NCI-H1417 treated with DMSO at 0.1 percent for 48 hours (cell line): ENCODE measurements at regions not wholly inside any gene's neighbourhood (a gene's known extent, or its start where the extent isn't known, plus 50 kb on each side); places are given as distances from the start of the nearest gene placed in this dataset.
"Not testable (repeated sequence)": the region's sequence is repeated elsewhere in the genome, so short reads cannot be mapped to it uniquely, and the experiment has no call there.

Experiments used
- DNase-seq: peaks from one replicate; lab custom pipeline; 2025; lab: John Stamatoyannopoulos, UW

DNA sequence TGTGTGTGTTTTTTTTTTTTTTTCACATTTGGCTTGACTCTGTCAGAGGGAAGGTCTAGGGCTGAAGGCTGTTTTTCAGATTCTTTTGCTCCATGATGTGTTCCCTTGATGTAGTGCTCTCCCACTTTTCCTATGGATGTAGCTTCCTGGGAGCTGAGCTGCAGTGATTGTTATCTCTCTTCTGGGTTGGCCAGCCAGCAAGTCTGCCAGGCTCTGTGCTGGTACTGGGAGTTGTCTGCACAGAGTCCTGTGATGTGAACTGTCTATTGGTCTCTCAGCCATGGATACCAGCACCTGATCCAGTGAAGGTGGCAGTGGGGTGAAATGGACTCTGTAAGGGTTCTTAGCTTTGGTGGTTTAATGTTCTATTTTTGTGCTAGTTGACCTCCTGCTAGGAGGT is 377.4 kb upstream of the MAN1A1 start:
- not testable (repeated sequence) for DNase-seq

DNA sequence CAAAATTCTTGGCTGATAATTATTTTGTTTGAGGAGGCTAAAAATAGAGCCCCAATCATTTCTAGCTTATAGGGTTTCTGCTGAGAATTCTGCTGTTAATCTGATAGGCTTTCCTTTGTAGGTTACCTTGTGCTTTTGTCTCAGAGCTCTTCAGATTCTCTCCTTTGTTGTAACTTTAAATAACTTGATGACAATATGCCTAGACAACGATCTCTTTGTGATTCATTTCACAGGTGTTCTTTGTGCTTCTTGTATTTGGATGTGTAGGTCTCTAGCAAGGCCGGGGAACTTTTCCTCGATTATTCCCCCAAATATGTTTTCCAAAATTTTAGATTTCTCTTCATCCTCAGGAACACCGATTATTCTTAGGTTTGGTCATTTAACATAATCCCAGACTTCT is 376.5 kb upstream of the MAN1A1 start:
- no peak for DNase-seq

DNA sequence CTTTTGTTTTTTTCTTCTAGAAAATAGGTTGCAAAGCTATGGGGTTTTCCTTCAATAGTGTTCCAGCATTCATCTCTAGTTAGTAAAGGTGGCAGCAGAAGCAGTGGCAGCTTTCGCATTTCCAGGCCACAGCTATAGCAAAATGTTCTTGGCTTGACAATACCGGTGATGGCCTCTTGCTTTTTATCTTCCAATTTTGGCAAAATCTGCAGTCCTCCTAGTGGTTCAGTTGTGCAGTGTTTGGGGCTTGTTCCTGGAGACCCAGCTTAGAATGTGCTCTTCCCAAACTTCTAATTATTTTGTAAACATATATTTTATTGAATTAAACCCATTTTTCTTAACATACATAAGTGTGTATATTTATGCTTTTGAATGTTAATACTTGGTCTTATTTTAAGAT is 370.6 kb upstream of the MAN1A1 start:
- no peak for DNase-seq

DNA sequence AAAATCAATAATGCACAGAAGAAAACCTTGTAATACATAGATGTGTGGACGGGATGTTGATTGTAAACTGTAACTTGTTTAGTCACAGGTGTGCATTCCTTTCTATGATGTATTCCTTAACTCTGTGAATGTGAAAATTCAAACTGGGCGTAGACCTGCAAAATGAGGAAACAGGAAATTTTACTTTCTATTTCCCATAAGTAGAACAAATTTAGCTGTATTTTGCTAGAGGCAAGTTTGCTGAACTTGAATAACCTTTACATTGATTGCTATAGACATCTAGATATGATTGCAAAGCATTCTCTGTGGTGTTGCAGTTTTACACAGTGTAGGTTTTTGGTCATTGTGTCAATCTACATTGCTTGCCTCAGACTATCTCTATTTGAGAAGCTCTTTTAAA is 368.4 kb upstream of the MAN1A1 start:
- no peak for DNase-seq

DNA sequence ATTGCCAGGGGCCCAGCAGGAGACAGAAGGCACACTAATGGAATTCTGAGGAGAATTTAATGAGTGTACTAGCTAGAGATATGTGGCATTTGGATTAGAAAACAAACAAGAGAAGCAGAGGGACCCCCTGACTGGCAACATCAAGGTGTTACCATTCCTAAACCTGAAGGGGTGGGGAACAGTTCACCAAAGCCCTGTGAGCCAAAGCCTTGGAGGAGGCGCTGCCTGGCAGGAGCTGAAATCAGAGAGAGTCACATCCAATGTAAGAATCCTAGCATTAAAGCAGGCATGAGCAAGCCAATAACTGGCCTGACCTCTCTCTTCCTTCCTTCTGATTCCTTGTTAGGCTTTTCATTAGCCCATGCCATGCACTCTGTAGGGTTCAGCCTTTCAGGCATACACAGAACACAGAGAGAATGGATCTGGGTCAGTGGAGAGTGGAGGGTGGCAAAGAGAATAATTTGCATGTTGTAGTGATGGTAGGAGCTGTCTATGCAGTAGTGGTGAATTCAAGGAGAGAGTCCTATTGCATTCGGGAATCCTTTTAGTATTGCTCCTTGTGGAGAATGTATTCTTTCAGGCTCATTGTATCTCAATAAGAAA is 367.2 kb upstream of the MAN1A1 start:
- no peak for DNase-seq

DNA sequence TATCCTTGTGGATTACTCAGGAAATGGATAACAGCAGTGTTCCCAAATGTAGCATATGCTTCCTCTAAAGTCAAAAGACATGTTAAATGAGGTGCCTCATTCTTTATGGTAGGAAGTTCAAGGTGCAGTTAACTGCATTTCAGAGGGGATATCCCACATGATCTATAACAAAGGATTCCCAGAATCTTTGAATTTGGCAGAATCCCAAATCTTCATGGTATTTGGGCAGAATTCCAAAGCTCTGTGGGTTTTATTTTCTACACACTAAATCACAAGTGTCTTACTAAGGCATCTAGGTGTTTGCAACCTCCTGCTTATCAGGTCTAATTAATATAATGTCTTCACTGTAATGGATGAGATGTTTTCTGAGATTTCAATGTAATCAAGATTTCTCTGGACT is 364.3 kb upstream of the MAN1A1 start:
- no peak for DNase-seq

DNA sequence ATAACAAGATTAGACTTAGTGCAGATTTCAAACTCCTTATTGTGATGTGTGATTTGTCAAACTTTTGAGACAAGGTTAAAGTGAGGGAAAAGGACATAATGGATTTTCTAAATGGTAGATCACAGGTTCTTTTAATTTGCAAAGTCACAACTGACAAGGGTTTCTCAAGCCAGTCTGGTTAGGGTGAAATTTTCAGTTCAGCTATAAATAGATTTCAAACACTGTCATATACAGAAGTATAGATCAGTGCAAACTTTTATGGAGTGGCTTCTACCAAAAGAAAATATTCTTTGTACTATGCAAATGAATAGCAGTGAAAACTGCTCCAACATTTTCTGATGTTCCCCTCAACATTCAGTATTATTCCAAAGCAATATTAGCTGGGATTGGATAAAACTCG is 337.1 kb upstream of the MAN1A1 start:
- no peak for DNase-seq

DNA sequence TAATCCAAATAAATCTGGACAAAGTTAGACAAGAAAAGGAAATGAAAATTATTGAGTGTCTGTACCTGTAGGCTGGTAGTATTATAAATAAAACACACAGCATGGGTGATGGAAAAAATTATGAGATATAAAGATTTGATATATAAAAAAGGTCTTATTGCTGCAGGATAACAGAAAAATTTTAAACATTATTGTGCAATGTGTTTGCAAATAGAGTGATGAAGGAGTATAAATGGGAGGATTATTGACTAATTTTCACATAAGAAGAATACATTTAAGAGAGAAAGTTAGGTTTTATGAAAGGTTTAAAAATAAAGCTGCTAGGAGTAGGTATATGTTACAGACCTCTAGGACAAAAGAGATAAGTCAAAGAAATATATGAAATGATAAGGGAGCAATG is 336.7 kb upstream of the MAN1A1 start:
- no peak for DNase-seq

DNA sequence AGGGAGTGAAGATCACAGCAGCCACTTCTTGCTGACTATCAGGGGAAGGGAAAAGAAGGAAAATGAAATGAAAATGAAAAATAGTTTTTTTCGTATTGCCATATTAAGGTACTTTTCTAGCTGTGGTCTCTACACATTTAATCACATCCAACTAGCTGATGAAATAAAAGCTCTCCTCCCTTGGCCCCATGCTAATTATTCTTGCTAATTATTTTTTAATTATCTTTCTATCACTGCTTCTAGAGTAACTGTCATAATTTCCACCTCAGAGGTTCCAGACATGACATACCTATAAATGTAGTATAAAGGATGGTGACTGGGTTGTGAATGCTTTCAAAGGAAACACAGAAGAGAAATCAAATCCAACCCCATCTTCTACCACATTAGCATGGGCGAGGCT is 334.1 kb upstream of the MAN1A1 start:
- no peak for DNase-seq

DNA sequence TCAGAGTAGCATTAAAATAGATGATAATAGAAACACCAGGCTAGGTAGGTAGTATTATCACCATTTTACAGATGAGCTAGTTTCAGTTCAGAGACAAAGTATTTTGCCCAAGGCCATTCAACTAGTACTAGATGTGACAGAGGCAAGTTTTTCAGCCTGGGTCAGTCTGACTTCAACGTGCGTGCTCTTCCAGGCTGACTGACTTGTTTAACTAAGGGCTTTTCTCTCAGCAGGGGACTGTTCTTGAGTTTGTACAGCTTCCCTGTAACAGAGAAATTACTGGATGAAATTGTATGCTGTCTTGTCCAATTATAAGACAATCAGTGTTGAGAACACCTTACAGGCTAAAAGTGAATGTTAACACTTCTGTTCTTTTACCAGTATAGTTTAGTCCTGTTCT is 333.5 kb upstream of the MAN1A1 start:
- DNase-seq, result peak; percentile 42

DNA sequence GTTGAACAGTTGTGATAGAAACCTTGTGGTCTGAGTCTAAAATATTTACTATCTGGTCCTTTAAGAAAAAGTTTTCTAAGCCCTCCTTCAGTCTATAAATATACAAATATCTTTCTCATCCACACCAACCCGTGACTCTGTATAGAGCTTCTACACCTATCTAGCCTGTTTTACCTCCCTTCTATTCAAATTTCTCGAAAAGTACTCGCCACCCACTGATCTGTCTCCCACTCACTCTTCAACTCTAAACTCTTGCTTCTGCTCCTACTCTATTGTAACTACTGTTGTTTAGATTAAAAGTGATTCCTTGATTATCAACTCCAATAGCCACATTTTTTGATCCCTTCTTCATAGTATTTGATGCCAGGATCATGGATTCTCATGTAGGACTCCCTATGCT is 329.4 kb upstream of the MAN1A1 start:
- no peak for DNase-seq

DNA sequence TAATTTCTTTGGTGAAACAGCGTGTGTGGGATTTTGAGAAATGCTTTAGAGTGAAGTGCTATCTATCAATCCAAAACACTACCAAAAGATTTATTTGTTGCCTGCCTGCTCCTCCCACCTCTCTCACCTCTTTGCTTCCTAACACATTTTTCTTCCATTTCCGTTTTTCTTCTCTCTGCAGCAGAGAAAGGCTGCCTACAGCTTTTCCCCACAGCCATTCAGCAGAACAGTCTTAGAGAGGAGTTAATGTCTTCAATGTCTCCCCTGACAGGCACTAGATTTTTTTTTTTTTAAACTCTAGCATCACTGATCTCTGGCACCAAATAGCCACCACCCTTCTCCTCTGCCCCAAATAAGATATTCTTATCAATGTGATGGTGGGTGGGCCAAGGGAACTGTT is 327.8 kb upstream of the MAN1A1 start:
- no peak for DNase-seq

DNA sequence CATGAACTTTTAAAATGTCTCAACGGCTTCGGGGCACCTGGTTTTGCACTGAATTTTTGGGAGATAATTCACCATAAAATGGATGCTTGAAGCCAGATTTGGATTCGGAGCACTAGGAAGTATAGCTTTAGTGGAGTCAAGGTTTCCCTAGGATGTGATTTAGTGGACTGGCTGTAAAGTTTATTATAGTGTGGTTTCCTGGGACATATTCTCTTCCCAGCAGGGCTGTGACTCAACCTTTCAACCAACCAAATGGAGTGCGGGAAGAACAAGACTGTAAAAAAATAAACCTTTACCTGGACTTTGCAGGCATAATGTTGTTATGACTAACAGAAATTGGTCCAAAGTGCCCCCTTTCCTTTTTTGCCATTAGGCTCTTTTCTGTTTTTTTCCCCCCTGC is 327.4 kb upstream of the MAN1A1 start:
- no peak for DNase-seq

DNA sequence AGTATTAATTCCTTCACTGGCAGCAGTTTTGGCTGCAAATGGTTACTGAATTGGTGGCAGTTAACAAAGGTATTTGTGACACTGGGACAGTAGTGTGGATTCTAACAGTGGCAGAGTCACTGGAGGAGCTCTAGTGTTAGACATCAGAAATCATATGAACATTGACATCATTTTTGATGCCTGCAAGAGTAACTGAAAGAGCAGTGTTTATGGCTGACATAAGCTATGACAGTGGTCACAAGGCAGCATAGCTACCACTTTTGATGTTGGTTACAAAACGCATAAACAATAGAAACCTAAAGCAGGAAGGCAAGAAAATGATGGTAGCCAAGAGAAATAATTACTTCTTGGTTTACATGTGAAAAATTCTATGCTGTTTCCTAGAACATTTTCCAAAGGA is 326.7 kb upstream of the MAN1A1 start:
- DNase-seq, result no peak

DNA sequence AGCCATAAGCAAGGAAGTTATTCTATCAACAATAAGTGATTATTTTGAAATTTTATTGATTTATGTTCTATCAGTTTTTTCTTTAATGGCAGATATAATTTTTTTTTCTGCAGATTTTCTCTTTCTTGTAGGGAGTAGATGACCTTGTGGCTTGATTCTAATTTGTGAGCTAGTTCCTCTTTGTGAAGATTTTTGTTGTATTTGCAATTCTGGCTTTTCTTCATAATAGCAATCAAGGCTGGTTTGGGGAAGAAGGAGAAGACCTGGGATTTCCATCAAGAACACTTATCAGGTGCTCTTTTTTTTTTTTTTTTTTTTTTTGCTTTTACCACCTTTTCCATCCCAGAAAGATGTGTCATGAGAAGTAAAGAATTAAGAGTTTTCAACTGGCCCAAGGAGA is 324.2 kb upstream of the MAN1A1 start:
- no peak for DNase-seq

DNA sequence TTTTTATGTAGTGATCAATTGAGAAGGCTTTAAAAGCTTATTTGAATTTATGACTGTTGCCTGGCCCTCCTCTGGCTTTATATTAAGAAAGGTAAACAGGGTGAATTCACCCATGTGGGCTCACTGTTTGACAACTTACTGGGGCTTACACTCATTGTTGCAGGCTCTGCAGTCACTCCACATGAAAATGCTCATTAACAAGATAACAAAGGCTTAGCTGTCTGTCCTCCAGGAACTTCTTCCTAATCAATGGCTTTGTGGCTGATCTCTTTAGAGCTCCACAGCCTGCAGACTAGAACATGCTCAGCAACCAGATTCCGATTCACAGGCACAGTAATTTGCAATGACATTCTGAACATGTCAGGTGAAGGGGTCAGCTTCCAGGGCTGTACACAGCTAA is 323.2 kb upstream of the MAN1A1 start:
- DNase-seq, result no peak

DNA sequence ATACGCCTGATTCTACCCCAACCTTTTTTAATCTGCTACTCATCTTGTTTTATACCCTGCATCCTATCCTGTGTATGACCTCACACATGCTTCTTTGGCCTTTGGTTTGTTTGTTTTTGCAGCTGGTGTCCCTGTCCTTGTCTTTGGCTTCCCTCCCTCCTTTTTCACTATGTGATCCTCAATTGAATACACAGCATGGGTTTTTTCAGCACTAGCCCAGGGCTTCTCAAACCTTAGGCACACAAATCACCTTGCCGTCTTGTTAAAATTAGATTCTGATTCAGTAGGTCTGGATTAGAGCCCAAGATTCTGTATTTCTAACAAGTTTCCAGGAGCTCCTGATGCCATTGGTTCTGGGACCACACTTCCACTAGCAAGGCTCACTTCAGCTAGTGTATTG is 321.5 kb upstream of the MAN1A1 start:
- no peak for DNase-seq

DNA sequence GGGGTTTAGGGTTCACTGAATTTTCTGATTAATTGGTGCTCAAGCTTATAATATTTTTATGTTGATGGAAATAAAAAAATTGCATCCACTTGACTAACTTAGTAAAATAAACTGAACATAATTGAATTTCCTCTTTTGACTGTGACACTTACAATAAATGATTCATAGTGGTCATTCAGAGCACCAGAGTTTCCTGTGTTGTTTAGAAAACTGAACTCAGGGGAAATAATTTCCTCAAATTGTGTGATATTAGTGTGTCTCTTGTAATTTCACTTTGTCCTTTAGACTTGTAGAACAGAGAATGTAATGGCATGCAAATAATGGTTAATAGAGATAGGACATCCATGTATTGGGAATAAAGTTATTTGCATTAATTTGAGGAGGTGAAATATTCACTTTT is 319.7 kb upstream of the MAN1A1 start:
- DNase-seq, result no peak

DNA sequence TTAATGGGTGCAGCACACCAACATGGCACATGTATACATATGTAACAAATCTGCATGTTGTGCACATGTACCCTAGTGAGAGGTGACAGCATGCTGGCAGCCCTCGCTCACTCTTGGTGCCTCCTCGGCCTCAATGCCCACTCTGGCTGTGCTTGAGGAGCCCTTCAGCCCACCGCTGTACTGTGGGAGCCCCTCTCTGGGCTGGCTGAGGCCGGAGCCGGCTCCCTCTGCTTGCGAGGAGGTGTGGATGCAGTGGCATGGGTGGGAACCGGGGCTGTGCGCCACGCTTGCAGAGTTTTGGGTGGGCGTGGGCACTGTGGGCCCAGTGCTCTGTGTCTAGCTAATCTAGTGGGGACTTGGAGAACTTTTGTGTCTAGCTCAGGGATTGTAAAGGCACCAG is 315.9 kb upstream of the MAN1A1 start:
- DNase-seq, result not testable (repeated sequence)

DNA sequence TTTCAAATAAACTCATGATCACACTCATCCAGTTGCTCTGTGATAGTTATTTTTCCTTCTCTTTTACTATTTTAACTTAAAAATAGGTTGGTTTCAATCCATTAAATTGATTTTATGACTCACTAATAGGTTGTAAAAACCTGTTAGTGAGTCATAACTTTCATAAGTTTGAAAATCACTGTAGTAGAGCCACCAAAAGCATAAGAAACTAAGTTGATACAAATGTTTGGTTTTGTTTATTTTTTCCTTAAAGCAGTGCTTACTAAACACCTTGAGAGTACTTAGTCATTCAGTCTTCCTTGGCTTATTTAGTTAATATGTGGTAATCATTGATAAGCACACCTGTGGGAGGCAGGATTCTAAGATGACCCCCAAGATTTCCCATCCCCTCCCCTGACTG is 312.1 kb upstream of the MAN1A1 start:
- no peak for DNase-seq

DNA sequence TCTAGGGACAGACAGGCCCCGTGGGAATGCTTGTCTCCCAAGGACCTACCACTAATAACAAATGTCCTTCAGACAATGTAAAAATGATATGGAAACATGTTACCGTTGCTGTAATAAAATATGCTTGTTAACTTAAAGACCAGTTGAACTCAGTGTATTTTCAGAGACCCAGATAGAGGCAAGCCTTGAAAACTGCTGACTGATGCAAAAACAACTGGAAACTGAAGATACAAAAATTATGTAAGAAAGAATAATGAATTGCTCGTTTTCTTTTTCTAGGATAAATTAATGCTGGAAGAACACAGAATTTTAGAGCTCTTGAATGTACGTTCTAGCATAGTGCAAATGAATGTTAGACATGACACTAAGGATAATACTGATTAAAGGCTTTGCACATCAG is 311.5 kb upstream of the MAN1A1 start:
- DNase-seq, result no peak

DNA sequence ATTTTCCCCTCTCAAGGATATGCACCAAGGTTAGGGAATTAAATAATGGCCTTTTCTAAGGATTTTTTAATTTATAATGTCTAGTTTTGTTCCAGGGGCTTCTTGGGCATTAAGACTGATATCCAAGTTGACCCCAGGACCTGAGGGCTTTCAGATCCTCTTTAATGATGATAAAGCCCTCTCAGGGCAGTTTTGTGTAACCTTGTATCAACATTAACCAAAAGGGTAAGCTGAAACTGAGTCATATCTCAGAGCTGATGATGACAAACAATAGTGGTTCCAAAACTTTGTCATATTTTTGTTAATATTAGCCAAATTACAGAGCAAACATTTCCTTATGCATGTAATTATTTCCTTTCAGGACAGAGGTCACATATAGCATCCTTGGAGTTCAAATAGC is 309.4 kb upstream of the MAN1A1 start:
- DNase-seq, result no peak

DNA sequence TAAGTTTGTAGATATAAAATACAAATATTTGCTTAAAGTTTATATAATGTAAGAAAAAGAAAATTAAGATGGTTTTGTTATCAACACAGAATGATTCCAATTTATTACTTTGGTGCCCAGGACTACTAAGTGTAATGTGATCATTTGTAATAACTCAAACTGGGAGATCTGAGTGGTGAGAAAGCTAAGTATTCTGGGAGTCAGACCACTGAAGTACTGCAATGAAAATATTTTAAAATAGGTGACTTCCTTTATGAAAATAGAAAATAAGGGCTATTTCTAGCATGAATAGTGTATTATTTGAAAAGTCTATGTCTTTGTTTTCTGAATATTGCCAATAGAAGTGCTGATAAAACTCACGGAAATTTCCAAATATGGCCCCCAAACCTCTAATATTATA is 305.6 kb upstream of the MAN1A1 start:
- no peak for DNase-seq

DNA sequence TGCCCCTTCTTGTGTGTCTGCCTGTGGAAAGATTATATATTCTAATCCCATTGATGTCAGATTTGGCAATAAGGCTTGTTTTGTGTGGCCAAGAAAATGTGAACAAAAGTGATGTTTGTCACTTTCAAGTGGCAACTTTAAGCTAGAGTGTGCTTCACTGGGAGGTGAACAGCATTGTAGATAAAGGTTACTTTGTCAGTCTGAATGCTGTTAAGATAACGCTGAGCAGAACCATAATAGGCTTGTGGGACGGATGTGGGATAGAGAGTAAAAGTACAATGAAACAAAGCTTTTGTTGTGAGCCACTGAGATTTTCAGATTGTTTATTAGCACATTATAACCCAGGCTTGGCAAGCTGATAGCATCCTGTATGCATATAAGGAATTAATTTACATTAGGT is 303.8 kb upstream of the MAN1A1 start:
- no peak for DNase-seq

DNA sequence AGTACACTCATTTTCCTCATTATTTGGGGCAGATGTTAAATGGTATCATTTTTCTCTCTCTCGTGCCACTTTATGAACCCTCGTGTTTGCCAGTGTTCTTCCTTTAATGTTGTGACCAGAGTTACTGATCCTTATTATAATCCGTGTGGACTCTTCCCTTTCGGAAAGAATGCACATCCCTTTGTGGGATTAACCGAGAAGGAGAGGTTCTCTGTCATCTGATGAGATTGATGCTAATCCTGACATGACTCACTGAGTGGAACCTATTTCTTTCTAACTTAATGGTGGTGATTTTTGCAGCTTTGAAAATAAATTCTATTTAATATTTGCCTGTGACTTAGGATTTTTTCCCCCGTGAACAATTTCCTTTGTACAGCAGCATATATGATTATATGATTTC is 300.0 kb upstream of the MAN1A1 start:
- DNase-seq, result no peak
